ENCODE measurements at regions not wholly inside any gene's neighbourhood (a gene's known extent, or its start where the extent isn't known, plus 50 kb on each side); places are given as distances from the start of the nearest gene placed in this dataset.

DNA sequence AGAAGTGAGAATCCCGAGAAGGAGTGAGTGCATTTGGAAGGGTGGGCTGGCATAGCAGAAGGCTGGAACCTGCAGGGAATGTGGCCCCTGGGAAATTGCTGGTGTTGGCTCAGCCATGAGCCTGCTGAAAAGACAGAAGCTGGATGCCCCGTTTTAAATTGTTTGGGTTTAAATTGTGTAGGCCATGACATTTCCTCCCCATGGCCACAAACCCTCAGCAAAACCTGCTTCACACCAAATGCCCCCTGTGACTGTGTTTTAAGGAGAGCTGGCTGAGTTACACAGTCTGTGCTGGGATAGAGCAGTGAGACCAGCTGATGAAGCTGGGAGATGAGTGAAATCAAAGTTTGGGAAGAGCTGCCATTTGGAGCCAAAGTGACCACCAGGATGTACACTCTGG lies 216.3 kb upstream of the RGMA start:
- no peak for DNase-seq

- no peak for DNase-seq
Measured at GRCh38 chr15:93302080-93302765, 213.2 kb upstream of the RGMA start.

DNA sequence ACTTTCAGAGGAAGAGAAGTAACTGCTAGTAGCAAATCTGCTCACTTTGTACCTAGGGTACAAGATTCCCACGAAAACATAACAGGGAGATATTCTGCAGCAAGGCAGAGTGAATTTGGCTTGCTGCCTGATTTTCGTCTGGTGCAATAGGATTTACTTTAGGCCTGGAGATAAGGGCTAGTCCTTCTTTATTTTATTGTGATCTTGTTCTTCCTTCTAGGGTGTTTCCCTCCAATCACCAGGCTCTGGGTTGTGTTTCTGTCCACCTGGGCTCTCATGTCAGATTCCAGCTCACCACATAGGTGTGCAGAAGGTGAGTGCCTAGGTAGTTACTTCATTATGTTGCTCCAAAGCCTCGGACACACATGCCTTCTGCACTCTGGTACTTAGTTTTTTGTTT lies 211.8 kb upstream of the RGMA start:
- DNase-seq = no peak

GRCh38 chr15:93299675-93300074 lies 210.7 kb upstream of the RGMA start:
- no peak for DNase-seq

DNA sequence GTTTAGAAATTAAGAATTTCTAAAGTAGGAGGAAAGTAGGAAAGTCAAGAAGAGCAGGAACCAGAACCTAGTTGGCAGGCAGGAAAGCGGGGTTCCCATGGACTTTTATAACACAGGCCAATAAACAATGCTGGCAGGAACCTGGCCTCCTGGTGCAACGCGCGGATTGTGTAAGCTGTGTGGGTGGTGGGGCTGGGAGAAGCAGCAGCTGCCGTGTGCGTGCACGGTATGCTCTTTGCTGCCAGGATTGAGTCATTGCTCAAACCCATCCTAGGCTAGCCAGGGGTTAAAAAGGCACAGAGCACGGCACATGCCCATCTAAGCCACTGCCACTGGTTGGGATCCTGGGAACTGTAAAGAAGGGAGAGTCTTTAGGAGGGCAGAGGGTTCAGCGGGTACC lies 209.9 kb upstream of the RGMA start:
- DNase-seq = no peak

GRCh38 chr15:93296759-93297500 lies 207.9 kb upstream of the RGMA start:
- DNase-seq = no peak

DNA sequence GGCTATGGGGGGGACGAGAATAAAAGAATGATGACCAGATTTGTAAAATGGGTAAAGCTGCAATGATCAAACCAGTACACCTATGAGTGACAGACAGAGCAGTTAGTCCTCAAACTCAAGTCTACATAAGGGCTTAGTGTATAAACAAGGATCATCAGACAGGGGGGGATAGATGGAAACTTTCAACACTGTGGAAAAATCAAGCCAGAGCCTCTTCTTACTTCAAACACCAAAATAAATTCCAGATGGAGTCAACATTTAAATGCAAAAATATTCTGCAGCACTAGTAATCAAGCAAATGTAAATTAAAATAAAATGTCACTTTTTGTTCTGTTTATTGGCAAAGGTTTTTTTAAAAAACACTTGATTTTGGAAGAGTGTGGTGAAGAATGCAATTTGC lies 205.9 kb upstream of the RGMA start:
- no peak for DNase-seq

- no peak for DNase-seq
Measured at GRCh38 chr15:93294066-93294465, 205.1 kb upstream of the RGMA start.

DNA sequence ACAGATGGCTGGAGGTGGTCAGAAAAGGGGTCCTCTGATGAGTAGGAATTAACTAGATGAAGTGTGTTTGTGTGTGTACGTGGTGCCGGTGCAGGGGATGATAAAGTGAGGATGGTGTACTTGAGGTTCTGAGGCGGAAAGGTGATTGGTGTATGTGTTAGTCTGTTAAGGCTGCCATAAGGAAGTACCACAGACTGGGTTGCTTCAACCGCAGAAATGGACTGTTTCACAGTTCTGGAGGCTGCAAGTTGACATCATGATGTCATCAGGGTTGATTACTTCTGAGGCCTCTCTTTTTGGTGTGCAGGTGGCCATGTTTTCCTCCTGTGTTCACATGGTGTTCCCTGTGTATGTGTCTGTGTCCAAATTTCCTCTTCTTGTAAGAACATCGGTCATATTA lies 202.4 kb upstream of the RGMA start:
- DNase-seq = no peak

DNA sequence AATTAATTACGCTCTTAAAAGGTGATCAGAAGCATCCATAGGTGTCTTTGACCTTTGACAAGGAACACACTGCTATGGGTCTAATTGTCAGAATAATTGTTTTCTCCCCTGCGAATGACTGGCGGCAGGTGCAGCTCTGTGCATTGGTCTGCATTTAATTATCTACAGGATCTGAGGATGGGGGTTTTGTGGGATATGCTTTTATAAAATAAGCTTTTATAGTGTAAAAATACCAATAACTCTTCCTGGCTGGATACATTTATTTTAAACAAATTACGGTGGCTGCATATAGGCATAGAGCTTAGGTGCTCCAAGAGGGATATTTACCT lies 201.6 kb upstream of the RGMA start:
- DNase-seq = no peak

DNA sequence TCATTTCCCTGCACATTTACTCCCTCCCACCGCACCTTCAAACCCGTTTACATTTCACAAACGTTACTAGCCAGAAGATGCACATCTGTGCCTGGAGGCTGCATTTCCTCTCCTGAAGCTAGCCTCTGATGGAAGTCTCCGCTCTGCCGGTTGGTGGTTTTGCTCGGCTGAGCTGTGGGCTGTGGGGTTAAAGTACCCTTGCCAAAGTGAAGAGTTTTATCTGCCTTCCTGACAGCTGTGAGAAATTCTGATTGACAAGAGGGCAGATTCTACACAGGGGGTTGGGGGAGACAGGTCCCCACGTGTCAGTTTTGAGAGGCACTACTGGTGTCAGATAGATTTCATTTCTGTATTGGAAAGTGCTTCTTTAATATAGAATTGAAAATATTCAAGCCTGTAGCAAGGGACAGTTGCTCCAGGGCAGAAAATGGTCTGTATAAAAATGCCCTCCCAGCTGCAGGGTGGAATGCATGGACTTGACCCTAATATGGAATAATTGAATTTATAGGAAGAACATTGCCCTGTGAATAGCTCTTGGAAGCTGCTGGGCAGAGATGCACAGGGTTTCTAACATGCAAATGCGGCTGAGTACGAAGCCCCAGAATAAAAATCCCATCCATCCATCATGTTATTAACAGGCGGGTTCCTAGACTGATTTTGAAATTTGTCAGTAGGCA lies 201.1 kb upstream of the RGMA start:
- DNase-seq = no peak

- DNase-seq = no peak
Measured at GRCh38 chr15:93288728-93289294, 199.8 kb upstream of the RGMA start.

DNA sequence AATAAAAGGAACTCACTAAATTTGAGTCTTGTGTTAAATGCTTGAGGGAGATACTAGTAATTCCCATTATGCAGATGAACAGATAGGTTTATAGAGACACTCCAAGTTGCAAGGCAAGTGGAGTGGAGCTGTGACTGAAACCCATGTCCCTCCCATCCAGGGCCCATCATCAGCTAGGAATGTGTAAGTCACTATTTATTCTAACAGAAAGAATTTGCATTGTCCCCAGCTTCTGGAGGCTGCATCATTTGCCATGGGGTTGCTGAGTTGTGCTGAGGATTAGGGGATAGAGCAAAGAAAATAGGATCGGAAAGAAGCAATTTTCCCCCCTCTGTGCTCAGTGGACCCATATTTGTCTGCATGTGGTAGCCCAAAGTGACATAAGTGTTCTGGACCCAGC lies 197.4 kb upstream of the RGMA start:
- DNase-seq = no peak

GRCh38 chr15:93283854-93284253 lies 194.8 kb upstream of the RGMA start:
- DNase-seq = no peak

DNA sequence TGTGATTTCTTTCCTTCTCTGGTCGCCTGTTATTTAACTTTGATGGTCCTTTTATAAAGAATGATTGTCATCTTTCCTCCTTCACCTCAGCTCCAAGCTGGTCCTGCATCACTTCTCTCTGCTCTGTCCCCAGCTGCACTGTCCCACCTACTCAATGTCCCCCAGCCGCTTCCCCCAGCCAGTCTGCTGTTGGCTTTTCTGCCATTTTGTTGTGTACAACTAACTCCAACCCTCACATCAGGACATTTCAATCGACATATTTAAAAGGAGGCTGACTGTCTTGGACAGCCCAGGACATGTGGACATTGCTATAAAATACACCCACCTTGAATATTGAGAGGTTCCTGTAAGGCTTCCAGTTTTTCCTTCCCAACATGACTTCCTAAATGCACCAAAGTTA lies 193.8 kb upstream of the RGMA start:
- DNase-seq = no peak

DNA sequence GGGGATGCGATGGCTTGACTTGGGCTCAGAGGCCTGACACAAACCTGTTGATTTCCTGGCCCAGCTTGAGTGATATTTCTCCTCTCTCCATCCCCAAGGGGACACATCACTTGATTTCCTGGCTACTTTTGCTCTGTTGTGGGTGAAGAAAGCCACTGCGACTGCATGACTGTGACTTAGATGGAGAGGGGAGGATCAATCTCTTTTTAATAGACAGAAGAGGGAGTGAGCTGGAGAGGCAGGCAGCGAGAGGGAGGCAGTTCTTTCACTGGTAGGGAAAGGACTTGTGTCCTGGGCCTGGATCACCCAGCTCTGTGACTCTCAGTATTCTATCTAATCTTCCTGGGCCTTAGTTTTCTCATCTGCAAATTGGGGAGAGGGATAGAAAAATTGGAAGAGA lies 189.8 kb upstream of the RGMA start:
- DNase-seq = no peak

GRCh38 chr15:93278006-93278405 lies 189.0 kb upstream of the RGMA start:
- no peak for DNase-seq

- no peak for DNase-seq
Measured at GRCh38 chr15:93274257-93274656, 185.2 kb upstream of the RGMA start.

- DNase-seq = no peak
Measured at GRCh38 chr15:93271871-93272270, 182.9 kb upstream of the RGMA start.

DNA sequence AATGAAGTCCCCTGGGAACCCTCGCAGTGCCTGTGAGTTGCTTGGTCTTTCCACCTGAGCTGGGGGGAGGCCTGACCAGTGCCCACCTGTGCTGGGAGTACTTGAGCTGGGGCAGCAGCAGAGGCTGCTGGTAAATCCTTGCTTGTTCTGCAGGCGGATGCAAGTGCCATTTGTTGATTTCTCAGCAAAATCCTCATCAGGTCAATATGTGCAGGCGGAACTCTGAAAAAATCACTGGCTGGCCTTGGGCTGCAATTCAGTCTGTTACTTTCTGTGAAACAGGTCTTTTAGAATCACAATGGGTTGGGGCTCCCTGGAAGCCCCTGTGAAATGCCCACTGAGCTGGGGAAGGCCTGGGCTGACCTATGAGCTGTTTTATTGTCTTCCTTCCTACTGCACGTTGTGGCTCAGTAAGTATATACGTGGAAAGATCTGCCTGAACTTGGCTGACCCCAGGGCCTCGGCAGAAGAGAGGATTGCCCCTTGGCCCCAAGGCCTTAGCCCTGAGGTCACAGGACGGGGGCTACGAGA lies 182.0 kb upstream of the RGMA start:
- no peak for DNase-seq

- no peak for DNase-seq
Measured at GRCh38 chr15:93268066-93268465, 179.1 kb upstream of the RGMA start.

- DNase-seq = no peak
Measured at GRCh38 chr15:93266291-93266690, 177.3 kb upstream of the RGMA start.

GRCh38 chr15:93265111-93265556 lies 176.1 kb upstream of the RGMA start:
- DNase-seq = no peak

Data from right kidney (tissue), 1 donor.